ENCODE measurements at regions not wholly inside any gene's neighbourhood (a gene's known extent, or its start where the extent isn't known, plus 50 kb on each side); places are given as distances from the start of the nearest gene placed in this dataset.

DNA sequence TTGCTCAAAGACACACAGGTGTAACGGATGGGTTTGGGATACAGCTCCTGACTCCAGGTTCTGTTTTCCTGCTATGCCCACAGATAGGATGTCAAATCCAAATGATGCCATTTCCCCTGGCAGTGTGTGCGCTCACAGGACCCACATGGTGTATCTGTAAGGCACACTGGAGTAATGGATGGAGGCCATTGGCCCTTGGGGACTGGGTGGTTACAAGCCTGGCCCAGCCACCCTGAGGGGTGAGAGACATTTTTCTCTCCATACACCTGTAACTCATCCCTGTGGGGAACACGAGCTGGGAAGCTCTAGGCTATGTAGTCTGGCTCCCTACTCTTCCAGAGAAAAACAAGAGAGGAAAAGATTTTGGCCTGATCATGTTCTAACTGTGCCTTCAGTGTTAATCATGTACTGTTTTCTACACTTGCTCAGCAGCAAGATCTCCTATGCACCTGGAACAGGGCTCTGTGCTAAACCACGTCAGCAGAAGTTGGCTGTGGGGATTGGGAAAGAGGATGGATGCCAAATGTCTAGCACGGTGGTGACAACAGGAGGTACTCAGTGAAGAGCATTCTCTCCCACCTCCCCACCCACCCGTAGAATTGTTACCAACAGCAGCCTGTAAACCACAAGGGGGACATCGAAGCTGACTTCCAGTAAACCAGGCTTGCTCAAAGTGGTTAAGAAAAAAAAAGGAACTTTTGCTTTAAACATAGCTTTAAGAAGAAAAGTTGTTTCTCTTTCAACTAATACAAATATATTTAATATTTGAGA, 237.0 kb downstream of the LACC1 start:
- intact Hi-C loops (cut with DNase I): no loop called here
- H3K27me3 ChIP-seq (ENCODE audit: control insufficient read depth, insufficient read depth, low read length): no peaks in the 10 kb centered on the region
- peak overlapping the region in 1 of 3 donors; percentile 2 for H3K4me3 ChIP-seq (ENCODE audit: low read length in 3 of 3)
- no peak for FAIRE-seq
- H3K36me3 ChIP-seq (ENCODE audit: control insufficient read depth in 2 of 3, insufficient read depth in 3 of 3, low read length in 3 of 3): no peaks in the 10 kb centered on the region
- H3K27ac ChIP-seq (ENCODE audit: low read depth in 2 of 2, low read length in 2 of 2): peak overlapping the region in 1 of 2 donors; percentile 58
- H3K9ac ChIP-seq (ENCODE audit: low read length in 3 of 3): peak overlapping the region in 1 of 3 donors; percentile 49
- H3K9me3 ChIP-seq (ENCODE audit: control insufficient read depth in 2 of 3, insufficient read depth in 1 of 3, low read length in 3 of 3): no peaks in the 10 kb centered on the region
- peaks cover 5 to 36% (median 13%) of the 10 kb centered on the region in 3 donors for H3K4me1 ChIP-seq (ENCODE audit: control insufficient read depth in 2 of 3, insufficient read depth in 2 of 3, low read depth in 1 of 3, low read length in 3 of 3)
- TF ChIP-seq, protein P1, sequence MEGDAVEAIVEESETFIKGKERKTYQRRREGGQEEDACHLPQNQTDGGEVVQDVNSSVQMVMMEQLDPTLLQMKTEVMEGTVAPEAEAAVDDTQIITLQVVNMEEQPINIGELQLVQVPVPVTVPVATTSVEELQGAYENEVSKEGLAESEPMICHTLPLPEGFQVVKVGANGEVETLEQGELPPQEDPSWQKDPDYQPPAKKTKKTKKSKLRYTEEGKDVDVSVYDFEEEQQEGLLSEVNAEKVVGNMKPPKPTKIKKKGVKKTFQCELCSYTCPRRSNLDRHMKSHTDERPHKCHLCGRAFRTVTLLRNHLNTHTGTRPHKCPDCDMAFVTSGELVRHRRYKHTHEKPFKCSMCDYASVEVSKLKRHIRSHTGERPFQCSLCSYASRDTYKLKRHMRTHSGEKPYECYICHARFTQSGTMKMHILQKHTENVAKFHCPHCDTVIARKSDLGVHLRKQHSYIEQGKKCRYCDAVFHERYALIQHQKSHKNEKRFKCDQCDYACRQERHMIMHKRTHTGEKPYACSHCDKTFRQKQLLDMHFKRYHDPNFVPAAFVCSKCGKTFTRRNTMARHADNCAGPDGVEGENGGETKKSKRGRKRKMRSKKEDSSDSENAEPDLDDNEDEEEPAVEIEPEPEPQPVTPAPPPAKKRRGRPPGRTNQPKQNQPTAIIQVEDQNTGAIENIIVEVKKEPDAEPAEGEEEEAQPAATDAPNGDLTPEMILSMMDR (IDR thresholded peaks at IDR 0.05; ENCODE audit: borderline replicate concordance, extremely low read depth, insufficient read depth): no peak
- no peak for DNase-seq

DNA sequence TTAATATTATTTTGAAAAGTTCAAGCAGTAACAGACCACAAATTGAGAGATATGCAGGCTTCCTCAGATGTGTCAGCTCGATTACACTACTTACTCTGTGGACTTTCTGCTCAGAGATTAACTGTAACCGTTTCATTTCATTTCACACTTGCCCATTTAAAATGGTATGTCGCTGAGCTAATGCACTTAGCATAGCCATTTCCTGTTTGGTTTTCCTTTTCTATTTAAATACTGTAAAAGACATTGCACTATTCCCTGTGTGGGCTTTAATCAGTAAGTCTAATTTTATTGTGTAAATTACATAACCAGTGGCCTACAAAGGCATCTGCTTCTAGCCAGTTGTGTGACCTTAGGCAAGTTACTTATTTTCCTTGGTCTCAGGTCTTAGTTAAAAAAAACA, 237.6 kb downstream of the LACC1 start:
- DNase-seq: peak in 2 of 5 donors; percentile 54 to 58
- FAIRE-seq: peak; percentile 45
- peaks cover 5 to 36% (median 13%) of the 10 kb centered on the region in 3 donors for H3K4me1 ChIP-seq (ENCODE audit: control insufficient read depth in 2 of 3, insufficient read depth in 2 of 3, low read depth in 1 of 3, low read length in 3 of 3)
- H3K9ac ChIP-seq (ENCODE audit: low read length in 3 of 3): peak overlapping the region in 2 of 3 donors; percentile 29 to 49
- H3K27ac ChIP-seq (ENCODE audit: low read depth in 2 of 2, low read length in 2 of 2): peak overlapping the region; percentile 48 to 58
- intact Hi-C loops (cut with DNase I): no loop called here
- no peaks in the 10 kb centered on the region for H3K27me3 ChIP-seq (ENCODE audit: control insufficient read depth, insufficient read depth, low read length)
- TF ChIP-seq, protein P1 (IDR thresholded peaks at IDR 0.05; ENCODE audit: borderline replicate concordance, extremely low read depth, insufficient read depth): no peak
- no peak overlapping the region for H3K4me3 ChIP-seq (ENCODE audit: low read length in 3 of 3)
- H3K36me3 ChIP-seq (ENCODE audit: control insufficient read depth in 2 of 3, insufficient read depth in 3 of 3, low read length in 3 of 3): no peaks in the 10 kb centered on the region
- no peaks in the 10 kb centered on the region for H3K9me3 ChIP-seq (ENCODE audit: control insufficient read depth in 2 of 3, insufficient read depth in 1 of 3, low read length in 3 of 3)

DNA sequence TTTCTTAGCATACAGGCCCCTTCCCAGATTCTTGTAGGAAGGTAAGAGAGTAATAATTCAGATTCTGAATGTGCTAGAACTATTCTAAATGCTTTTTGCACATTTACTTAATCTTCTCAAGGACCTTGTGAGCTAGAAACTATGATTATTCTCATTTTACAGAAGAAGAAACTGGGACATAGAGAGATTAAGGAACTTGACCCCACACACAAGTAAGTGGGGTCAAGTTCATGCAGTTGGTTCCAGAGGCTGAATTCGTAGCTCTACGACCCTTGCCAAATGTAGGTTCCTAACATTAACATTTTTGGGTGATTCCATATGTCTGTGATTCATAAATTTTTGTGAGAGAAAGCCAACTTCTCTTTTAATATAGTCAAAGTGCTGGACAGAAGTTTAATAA, 238.1 kb downstream of the LACC1 start:
- DNase-seq (no peak), FAIRE-seq (no peak)
- Histone ChIP-seq H3K4me3 (ENCODE audit: low read length in 3 of 3) (no peak overlapping the region), H3K27me3 (ENCODE audit: control insufficient read depth, insufficient read depth, low read length) (no peaks in the 10 kb centered on the region), H3K36me3 (ENCODE audit: control insufficient read depth in 2 of 3, insufficient read depth in 3 of 3, low read length in 3 of 3) (no peaks in the 10 kb centered on the region), H3K4me1 (ENCODE audit: control insufficient read depth in 2 of 3, insufficient read depth in 2 of 3, low read depth in 1 of 3, low read length in 3 of 3) (peaks cover 5 to 36% (median 13%) of the 10 kb centered on the region in 3 donors), H3K27ac (ENCODE audit: low read depth in 2 of 2, low read length in 2 of 2) (peak overlapping the region; percentile 7 to 48), H3K9me3 (ENCODE audit: control insufficient read depth in 2 of 3, insufficient read depth in 1 of 3, low read length in 3 of 3) (no peaks in the 10 kb centered on the region), H3K9ac (ENCODE audit: low read length in 3 of 3) (peak overlapping the region in 1 of 3 donors; percentile 49)
- TF ChIP-seq, protein P1 (IDR thresholded peaks at IDR 0.05; ENCODE audit: borderline replicate concordance, extremely low read depth, insufficient read depth): no peak
- intact Hi-C loops (cut with DNase I): no loop called here

Data from kidney (tissue), 13 donors.